GM21381 (cell line): ENCODE measurements at regions not wholly inside any gene's neighbourhood (a gene's known extent, or its start where the extent isn't known, plus 50 kb on each side); places are given as distances from the start of the nearest gene placed in this dataset.

Experiments used
- ATAC-seq: cut with Tn5 transposase; IDR thresholded peaks from one replicate; pipeline ENCODE4 v1.9.1; 2021; ENCODE audit warnings: mild to moderate bottlenecking, moderate library complexity; ENCODE audit not compliant: unreplicated experiment

DNA sequence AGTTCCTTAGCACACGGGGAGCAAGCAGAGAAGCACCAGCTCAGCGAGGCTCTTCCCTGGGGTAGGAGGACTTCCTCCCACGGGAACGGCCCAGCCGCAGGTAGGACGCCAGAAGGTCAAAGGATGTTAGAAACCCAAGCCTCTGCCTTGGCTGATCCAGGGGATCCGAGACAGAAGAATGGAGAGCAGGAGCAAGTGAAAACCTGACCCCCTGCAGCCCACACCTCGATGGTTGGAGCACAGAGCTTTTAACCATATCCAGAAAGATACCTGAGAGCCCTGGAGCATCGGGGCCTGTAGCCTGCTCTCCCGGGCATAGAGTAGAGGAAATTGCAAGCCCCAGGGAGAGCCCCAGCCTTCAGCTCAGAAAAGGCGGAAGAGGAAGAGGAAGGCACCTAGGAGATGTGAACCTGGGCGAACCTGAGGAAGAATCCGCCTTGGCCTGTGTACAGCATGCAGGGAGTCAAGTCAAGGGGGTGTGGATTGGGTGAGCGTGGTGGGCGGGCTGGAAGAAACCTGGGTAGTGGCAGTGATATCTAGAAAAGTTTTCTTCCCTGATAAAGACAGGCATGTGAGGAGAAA is 76.3 kb downstream of the PSMG1 start:
- no peak for ATAC-seq

DNA sequence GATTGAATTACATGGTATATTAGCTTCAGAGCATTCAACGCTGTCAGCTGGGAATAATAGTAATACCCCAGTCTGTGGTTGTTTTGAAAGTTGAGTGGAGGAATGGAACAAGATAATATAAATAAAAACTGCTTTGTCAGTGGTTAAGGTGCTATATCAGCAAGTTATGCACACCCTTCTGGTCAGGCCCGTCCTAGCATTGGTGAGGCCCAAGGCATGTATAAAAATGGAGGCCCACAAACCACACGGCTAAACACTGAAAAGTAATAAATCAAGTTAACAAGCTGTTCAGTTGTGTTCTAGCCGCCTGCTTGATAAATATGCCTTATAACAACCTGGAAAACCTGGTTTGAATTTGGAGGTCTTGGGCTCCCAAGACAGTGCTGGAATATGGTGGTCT is 77.4 kb downstream of the PSMG1 start:
- no peak for ATAC-seq

- no peak for ATAC-seq
Measured at GRCh38 chr21:39105341-39105765, 77.9 kb downstream of the PSMG1 start.

GRCh38 chr21:39104911-39105310 is 78.3 kb downstream of the PSMG1 start:
- no peak for ATAC-seq

DNA sequence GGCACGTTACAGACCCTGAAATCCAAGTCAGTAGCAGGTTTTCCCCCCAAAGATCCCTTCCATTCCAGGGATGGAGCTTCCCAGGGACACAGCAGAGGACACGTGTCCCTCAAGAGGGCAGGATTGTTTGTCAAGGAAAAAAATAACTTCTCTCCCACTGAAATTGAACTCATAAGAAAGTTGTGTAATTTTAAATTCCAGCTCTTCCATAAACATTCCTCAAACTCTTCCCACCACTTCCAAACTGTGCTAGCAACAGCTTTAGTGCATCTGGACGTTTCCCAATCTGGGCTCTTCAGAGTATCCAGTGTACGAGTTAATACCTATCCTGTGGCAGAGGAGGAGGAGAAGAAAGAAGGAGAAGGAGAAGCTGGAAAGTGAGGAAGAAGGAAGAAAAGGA is 79.6 kb downstream of the PSMG1 start:
- no peak for ATAC-seq

- no peak for ATAC-seq
Measured at GRCh38 chr21:39099859-39100258, 83.4 kb downstream of the PSMG1 start.

- no peak for ATAC-seq
Measured at GRCh38 chr21:39098696-39099200, 84.5 kb downstream of the PSMG1 start.

DNA sequence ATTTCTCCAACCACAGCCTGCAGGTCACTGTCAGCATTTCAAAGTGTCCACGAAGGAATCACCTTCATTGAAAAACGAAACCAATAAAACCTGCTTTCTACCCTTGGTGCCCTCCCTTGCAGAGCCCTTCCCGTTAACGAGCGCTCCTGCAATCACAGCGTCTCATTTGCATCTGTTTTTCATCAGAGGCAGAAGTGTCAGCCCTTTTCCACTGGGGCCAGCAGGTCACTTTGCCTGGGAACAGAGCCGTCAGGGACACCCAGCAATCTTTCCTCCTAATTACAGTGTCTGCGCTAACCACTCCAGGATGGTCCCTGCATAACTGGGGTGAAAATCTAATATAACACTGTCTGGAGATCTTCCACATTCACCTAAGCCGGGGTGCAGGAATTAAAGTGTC is 85.3 kb downstream of the PSMG1 start:
- ATAC-seq: no peak

DNA sequence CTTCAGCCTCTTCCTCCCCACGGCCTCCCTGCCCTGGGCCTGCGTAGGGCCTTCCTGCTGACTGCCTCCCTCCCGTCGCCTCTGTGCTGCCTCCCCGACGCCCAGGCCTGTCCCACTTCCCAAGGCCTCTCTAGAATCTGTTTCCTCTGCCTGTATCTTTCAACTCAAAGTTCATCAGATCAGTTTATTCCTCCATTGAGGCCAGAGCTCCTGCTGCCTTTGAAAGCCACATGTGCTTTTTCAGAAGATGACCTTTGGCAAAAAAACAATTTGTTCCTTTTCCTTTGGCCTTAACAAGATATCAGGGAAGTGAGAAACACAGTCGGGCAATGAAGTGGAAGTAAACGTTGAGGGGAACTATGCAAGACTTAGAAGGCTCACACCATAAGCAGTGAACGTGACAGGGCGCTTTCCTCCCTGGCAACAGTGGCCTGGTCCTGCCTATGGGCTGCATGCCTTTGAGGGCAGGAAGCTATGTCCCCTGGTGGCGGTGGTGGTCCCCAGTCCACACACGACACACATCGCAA is 85.9 kb downstream of the PSMG1 start:
- no peak for ATAC-seq

GRCh38 chr21:39096754-39097153 is 86.5 kb downstream of the PSMG1 start:
- ATAC-seq: no peak

DNA sequence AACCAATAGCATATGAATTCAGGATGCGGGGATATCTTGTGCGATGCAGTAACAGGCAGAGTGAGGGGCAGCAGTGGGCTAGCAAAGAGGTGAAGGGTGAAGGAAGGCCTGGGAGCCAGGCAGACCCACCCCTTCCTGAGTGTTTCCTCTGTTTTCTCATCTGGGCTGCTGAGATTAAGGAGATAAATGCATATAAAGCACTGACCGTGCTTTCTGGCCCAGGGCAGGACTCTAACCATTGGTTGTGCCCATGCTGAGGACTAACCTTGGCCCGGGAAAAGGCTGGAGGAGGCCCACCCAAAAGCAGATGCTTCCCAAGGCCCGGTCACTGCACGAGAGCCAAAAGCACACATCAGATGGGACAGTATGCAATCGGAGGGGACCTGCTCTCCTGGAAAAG is 87.6 kb downstream of the PSMG1 start:
- ATAC-seq: no peak

DNA sequence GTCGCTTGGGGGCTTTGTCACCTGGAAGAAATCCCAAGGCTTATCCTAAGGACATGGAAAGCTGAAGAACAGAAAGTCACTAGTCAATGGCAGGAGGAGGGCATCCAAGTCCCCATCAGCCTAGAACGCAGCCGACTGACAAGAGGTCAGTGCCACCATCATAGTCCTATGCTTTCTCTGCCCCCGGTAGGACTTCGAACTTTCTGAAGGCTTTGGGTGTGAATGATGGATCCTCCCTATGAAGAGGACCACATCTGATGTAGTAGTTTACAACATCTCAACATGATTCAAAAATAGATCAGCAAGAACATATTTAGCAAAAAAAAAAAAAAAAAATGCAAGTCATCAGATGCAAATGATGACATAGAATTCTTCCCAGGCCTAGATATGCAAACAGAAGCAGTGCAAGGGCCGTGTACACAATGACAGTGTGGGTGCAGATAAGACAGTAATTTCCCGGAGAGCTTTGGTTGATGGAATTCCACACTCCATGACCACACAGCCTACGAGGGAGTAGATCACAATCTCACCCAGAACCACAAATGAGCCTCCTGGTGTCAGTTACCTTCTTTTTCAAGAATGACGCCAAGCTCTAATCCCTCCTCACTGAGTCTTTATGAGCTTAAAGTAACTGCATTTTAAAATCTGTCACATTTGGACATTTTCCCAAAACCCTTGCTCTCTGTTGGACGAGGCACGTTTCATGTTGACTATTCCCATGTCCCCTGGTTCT is 88.2 kb downstream of the PSMG1 start:
- no peak for ATAC-seq

GRCh38 chr21:39094087-39094780 is 89.0 kb downstream of the PSMG1 start:
- no peak for ATAC-seq

- no peak for ATAC-seq
Measured at GRCh38 chr21:39093526-39093925, 89.7 kb downstream of the PSMG1 start.

DNA sequence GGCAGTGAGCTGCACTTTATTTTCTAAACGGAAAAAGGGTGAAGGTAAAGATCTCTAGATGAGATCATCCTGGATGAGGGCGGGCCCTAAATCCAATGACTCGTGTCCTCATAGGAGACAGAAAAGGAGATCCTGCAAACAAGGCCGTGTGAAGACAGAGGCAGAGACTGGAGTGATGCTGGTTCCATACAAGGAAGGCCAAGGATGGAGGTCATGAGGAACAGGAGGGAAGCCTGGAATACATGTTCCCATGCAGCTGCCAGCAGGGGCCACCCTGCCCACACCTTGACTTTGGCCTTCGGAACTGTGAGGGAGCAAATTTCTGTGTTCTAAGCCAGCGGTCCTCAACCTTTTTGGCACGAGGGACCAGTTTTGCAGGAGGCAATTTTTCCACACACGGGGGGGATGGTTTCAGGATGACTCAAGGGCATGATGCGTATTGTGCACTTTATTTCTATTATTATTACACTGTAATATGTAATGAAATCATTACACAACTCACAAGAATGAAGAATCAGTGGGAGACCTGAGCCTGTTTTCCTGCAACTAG is 94.3 kb downstream of the PSMG1 start:
- no peak for ATAC-seq

DNA sequence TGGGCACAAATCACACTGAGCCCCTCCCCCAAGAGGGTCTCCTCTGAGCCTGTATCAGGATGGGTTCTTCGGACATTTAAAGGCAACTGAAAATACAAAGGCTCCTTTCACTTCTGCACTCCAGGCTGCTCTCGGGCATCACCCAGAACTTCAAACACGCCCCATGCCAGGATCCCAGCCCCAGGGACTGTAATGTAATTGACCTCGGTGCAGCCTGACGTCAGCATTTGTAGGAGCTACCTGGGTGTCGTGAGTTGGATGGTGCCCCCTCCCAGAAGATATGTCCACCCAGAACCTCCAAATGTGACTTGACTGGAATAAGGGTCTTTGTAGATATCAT is 95.2 kb downstream of the PSMG1 start:
- no peak for ATAC-seq

DNA sequence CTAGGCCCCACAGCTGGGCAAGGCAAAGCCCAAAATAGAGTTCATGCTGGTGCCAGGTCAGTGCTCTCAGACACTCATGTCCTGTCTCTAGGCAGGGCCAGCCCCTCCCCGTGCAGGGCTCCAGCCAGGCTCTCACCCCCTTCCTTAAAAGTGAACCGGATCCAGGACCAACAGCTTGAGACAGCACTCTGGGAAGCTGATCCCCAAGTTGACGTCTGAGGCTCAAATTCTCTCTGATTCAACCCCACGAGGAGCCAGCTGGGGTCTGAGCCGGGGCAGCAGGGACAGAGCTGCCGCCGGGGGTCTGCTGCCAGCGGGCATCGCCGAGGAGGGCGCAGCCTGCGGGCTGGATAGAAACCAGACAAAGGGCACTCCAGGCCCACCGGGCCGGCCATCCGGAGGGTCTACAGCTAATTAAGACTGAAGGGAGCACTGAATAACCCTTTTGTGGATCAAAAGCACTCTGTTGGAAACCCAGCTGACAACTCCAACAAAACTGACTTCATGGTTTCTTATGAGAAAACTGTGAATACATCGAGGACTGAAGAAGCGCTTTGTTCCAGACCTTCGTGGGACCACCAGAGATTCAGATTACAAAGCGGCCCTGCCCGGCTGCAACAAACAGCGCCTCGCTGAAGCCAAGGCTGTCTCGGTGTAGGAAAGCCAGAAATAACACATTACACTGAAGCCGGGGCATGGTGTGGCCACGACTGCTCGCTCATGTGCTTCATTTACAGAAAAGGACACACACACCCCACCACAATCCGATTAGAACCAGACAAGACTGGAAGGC is 95.8 kb downstream of the PSMG1 start:
- no peak for ATAC-seq

DNA sequence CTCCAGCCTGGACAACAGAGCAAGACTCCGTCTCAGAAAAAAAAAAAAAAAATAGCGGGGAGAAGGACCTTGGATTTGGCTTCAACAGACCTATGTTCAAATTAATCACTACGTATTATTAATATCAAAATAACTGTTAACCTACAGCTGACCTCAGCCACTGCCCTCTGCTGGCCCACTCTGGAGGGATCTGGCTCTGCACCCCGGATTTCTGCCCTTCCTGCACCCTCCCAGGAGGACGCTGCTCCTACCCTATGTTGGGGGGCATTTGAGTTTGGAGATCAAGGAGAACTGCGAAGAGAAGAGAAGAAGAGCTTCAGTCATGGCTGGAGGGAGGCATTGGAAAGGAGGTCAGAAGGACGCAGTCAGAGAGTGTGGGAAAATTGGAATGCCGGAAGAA is 96.7 kb downstream of the PSMG1 start:
- no peak for ATAC-seq

DNA sequence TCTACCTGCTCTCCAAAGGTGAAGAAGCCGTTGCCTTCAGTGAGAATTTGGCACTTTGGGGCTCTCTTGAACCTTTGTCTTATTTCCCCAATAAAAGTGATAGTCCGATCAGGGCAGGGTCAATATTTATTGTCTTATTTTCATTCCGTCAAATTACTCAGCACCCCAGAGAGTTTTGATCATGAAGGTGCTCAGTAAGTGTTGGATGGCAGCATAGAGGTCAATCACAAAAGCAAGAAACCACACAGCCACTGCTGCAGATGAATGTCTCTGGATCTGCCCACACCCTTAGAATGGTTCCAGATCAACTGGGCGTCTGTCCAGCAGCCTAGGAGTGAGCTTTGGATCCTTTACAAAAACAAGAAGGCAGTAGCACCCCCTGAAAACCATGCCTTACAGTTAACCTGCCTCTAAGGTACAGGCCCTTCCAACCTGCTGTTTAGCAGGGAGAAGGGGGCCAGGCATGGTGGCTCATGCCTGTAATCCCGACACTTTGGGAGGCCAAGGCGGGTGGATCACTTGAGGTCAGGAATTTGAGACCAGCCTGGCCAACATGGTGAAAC is 97.3 kb downstream of the PSMG1 start:
- ATAC-seq: no peak

DNA sequence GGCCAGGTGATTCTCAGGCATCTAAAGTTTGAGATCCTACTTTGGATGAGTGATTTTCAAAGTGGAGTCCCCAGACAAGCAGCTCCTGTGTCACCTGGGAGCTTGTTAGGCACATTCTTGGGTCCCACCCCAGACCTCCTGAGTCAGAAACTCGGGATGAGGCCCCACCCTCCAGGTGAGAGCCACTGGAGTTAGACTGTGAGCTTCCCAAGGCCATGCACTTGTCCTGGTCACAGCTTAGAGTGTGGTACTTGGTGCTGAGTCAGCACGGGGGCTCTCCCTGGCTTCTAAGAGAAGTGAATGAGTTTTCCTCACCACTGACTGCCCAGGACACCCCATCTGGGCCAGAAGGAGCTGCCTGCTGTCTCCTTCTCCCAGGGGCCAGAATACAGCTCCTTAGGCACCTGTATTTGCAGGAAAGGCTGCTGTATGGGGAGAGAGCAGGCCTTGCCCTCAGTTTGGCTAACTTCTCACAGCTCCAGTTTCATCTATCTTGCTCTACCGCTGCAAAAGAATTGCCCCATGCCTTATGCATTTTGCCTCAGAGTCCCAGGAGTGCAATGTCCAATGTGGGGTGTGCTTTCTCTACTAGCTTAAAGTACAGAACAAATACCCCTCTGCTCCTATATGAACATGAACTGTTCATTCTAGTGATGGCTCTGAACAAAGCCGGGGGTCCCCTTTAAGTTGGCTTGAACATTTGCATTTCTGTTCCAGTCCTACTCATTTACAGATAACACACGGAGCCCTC is 98.1 kb downstream of the PSMG1 start:
- no peak for ATAC-seq
